DMS53 (cell line): ENCODE measurements at regions not wholly inside any gene's neighbourhood (a gene's known extent, or its start where the extent isn't known, plus 50 kb on each side); places are given as distances from the start of the nearest gene placed in this dataset.

Experiments
- DNase-seq: peaks from one replicate; lab custom pipeline; 2025; lab: John Stamatoyannopoulos, UW

DNA sequence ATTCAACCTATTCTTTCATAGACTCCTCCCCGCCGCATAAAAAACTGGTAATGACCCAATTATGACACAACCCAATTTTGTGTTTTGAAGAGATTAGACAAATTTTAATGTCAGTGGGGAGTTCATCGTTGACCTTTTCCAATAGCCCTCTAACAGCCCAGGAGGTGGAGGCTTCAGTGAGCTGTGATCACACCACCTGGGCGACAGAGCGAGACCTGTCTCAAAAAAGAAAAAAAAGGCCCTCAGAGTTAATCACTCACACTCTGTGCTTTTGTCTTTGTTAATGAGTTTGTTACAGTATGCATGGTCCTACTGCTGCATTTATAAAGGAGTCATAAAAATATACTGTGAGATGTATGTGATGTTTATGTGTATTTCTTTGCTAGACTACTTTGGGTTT, 510.6 kb downstream of the CPS1 start:
- no peak for DNase-seq

DNA sequence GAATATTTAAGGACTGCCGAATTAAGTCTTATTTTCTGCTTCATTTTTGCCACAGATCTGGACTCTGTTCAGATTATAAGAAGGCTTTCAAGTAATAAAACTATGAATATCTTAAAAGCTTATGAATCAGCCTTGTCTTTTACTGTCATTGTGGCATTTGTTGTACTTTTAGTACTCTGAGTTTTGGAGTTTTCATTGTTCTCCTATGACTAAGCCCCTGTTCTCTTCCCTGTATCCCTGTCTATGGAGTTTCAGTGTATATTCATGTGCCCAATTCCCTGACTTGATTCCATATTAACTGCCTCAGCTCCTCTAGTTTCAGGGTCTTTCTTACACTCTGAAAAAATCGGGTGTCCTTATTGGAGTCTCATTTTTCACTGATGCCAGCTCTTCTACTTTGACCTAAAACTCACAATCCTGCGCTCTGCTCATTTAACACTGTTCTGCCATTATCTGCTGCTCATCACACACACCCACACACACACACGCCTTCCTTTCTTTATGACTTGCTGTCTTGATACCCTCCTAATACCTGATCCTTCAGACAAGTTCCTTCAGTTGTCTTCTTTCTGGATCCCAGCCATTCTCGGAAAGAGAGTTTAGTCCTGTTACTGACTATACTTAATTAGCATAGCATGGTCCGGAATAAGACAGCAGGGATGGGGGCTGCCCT, 511.8 kb downstream of the CPS1 start:
- DNase-seq, result no peak

DNA sequence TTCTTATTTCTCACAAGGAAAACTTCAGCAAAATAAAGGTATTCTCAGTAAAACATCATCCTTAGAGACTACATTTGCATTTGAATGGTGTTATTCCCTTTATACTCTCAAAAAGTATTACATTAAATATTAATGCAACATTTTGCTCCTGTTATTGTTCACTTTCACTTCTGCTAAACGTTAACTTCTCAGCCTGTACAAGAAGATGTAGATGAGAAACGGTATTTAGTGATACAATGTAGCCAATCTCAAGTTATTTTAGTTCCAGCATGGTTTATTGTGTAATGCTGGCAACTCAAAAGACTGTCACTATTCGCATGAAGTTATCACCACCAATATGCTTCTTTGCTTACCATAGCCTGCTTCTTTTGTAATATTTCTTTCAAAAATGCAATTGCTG, 514.1 kb downstream of the CPS1 start:
- DNase-seq, result no peak

DNA sequence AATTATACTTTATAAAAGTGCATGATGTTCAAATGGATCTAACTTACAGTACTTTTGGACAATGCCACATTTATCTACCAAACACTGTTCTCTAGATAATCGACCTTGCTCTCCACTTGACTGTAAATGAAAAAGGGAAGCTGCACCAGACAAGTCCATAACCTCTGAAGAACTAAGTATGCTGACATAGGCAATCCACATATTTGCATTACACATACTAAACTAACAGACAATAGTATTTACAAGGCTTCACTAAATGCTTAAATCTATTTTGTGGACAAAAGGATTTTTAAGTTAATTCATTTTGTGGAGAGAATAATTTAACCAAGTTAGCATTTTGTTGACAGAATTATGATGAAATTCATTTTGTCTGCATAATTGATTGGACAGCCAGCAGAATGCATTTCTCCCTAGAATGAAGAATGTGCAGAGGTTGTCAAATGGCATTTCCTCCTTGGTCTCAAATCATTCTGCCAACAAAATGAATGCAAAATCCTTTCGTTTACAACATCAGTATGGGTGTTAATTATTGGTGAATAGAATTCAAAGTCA, 520.9 kb downstream of the CPS1 start:
- peak; percentile 44 for DNase-seq

DNA sequence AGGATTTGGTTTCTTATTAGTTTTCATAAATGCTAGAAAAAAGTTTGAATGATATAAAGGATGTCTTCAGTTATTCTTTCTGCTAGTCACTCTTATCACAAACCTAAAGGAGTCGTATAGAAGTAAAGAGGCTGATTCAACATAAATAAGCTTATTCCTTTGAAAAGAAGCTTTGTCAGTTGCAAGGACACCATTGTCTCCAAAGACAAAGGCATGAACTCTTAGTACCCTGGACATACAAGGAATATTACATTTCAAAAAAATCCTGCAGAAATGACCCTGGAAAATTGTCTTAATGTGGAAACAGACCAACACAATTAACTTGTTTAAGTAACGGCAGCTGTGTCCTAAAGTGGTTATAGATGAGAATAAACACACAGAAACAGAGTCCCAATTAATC, 528.0 kb downstream of the CPS1 start:
- DNase-seq, result no peak

DNA sequence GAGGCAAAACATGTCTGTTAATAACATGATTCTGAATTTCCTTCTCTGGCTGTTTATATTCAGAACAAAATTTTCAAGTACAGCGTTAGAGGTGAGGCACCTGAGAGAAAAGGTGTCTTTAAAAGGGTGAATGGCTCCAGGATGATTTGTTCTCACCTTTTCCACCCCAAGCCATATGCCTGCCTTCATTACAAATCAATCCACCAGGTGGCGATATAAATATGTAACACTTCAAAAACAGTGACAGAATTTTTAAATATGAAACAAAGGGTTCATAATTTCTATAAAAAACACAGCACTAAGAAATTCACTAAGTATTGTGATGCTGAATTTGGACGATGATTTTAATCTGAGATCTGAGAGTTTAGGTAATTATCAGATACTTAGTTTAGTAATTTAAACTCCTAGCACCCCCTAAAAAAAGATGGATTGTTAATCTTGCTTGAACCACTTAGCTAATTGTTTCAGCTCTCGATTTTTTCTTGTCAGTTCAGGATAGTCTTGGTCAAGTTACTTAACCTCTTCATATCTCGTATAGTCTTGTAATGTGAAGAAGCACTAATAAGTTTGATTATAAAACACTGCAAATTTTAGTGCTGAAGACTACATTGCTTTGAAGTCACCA, 528.8 kb downstream of the CPS1 start:
- peak; percentile 78 for DNase-seq

DNA sequence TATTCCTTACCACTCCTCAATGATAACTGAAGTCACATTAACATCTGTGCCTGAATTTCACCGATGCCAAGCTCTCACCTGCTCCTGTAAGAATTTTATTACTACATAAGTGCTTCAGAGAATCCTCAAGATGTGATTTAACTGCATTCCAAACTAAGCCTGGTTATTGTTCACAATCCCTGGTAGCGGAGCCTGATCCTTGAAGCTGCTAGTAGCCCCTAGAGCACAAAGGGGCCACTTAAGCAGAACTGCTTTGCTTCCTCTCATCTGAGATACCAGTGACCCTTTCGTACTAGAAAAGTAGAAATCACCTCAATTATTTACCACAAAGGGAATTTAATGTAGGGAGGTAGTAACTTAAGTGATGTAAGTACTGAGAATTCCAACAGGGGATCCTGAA, 529.6 kb downstream of the CPS1 start:
- DNase-seq, result no peak

DNA sequence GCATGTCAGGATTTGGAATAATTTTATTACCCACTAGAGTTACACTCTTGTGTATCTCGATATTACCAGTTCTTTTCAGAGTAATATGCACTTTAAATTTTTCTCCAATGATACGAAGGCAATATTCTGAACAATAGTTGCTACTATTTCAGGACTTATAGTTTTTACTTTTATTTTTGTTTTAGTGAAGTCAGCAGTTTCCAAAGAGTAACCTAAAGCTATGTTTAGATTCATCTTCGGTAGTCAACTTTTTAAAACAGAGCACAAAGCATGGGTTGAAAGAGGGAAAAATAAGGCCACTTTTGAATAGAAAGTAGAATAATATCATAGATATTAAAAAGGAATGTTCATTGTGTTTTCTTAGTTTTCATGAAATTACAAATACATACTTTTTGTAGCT, 532.7 kb downstream of the CPS1 start:
- no peak for DNase-seq

DNA sequence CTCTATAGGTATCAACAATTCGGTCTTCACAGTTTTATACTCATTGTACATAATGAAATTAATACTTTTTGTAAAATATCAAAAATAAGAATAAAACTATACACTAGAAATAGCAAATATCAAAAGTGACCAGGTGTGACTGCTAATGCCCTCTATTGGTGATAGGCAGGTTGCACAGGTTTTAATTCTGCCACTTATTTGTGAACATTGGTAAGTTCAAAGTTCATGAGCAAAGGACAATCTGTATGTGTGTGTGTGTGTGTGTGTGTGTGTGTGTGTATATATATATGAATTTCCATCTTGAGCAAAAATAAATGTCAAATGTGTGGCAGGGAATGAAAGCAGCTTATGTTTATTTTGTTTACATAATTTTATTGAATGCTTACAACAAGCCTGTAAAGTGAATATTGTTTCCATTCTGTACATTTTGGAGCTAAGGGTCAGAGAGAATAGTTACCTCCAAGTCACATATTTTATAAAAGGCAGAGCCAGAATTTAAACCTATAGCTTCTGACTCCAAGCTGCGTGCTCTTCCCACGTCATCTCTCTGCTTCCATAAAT, 537.4 kb downstream of the CPS1 start:
- peak; percentile 62 for DNase-seq

DNA sequence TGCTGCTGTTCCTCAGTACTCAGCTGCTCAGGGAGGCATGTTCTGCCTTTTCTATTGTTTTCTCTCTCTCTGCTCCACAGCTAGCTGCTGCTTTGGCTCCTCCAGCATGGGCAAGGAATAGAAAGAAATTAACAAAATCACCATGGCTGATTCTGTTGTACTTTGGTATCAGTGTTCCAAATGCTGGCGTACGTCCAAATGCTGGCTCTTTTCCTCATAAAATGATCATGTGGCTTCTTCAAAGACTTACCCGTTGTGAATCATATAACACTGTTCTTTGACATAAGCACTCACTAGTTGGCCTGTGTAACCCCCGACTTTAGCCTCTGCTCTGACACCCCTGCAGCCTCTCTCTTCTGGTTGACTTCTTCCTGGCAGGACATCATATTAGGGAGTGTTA, 547.6 kb downstream of the CPS1 start:
- DNase-seq, result peak; percentile 8

DNA sequence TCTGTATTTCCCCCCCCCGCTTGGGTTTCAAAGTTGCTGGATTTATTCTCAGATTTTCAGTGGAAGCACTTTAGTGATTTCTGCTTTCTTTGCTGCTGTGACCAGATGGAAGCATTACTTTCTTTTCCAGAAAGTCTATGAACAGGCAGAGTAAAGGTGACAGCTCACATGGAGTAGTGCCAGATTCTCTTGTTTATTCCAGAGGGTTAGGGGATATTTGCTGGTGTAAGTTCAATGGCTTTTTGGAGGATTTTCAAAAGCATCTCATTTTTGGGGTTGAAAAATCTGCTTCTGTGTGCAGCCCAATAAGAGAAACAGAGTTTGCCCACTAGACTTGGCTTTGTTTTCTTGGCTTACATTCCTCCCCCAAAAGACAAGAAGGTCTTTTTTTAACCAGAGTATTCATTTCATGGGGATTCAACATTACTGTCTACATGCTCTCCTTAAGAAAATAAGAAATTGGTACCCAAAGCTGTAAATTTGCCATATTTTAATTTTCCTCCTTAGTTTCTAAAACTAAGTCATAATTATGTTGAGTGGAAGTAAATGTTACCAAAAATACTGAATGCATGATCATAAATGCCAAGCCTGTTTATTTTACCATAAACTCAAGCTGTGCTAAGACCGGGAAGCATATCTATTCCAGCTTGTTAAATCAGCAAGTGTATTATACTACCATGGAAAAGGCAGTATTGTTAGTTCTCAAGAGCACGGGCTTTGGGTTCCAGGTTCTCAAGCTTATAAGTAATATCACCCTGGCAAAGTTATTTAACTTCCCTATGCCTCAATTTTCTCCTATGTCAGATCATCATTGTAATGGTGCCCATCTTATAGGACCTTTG, 557.2 kb downstream of the CPS1 start:
- DNase-seq, result no peak

DNA sequence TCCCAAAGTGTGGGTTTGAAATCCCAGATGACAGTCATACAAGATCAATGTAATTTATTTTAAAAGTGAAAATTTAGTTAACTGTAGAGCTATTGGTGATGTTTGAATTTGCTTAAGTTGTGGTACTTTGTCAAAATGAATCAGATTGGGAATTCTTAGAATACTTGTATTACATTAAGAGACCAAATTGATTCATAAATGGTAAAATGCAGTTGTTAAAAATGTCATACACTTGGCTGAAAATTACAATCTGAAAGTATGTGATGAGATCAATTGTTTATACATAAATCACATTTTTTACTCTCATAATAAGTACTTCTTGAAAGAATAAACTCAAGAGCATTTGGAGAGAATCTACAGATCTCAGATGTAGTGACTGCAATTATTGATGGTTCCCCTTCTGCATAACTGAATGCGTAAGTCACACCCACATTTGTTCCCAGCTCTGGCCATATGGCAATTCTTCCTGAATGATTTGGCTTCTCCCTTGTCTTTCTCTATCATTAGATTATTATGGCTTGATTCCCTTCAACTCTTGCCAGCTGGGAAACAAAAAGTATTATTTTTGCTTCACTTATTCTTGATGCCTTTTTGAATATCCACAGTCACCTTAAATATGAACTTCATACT, 558.5 kb downstream of the CPS1 start:
- DNase-seq, result no peak

DNA sequence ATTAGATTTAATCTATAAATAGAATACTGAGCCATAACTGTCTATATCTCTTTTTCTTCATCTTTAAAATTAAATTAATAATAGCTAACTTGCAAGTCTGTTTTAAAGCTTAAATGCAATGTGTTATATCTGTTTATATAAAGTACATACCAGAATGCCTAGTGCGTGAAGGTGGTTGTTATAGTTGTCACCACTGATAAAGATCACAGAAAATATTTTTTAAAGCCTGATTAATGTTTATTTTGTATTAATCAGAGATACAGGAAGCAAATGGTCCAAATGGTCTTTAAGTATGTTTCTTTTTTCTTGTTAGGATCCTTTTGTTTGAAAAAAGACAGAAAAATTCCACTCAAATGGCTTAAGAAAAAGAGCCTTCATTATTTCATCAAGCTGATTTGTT, 560.6 kb downstream of the CPS1 start:
- DNase-seq, result no peak

DNA sequence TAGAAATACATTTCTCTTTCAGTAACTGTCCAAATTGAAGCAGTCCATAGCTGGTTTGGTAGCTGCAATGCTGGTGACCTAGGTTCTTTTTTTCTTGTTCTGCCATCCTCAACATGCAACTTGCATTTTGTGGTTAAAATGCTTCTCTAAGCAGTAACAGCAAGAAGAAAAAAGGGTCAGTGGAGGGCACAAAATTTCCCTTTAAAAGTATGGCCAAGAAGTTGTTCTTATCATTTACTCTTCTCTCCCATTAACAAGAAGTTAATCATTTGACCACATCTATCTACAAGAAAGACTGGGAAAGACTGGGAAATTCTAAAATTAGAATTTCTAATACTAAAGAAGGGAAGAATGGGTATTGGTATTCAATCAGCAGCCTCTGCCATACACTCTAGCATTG, 569.9 kb downstream of the CPS1 start:
- DNase-seq, result no peak

DNA sequence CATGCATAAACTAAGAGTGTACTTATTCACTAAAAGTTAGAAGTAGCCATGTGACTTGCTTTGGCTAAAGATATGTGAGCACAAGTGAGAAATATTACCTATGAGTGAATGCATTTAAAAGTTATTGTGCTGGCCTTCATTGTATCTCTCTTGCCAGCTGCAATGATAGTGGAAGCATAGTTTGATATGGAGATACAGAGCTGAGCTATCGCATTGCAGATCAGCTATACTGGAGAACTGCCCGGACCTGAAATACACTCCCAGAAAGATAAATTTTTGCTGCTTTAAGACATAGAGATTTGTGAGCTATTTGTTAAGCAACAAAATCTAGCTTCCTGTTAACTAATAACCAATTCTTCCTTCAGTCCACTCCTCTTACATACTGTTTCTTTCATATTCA, 571.1 kb downstream of the CPS1 start:
- DNase-seq, result no peak

DNA sequence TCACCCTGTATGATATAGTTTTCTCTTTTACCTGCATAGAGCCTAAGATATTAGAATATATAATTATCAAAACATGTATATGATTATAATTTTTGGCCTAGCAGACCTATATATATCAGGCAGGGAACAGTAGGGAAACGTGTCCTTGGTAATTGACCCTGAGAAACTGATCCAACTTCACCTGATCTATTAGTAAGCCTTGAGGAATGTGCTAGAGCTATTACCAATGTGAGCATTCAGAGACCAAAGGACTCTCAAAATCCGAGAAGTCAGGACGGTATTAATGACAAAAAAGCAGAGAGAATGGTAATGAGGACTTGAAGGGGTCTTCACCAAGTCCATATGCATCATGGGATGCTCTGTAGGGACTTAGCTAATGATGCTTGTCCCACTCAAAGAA, 571.9 kb downstream of the CPS1 start:
- DNase-seq, result no peak

DNA sequence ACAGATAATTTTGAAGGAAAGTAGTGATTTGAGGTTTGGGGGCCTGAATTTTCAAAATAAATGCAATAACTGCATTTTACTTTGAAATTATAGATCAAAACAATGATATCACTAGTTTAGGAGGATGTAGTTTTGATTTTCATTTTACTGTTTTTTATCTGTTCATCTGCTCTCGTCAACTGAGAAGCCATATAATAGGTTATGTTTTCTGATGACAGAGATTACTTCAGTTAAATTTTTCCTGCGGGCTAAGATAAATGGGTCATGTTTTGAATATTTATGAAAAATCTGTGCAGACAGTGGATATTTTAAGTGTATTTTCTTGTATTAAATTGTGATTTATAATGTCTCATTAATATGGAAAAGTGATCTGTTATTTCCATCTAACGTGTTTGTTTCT, 573.4 kb downstream of the CPS1 start:
- DNase-seq, result no peak

DNA sequence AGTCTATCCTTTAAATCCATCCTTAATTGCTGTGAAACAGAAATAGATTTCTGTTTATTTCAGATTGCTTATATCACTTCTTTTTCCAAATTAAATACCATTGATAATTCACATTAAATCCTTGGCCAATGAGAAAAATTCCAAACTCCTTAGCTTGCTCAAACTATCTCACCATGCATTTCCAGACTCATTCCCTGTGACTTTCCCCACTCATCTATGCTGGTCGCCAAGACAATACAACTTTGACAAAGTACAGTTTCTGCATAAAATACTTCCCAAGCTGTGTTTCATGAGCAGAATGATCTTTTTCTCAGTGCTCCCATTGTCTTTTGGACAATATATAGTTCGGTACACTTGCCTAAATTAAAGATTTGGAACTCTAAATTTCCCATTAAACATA, 575.6 kb downstream of the CPS1 start:
- DNase-seq, result no peak

DNA sequence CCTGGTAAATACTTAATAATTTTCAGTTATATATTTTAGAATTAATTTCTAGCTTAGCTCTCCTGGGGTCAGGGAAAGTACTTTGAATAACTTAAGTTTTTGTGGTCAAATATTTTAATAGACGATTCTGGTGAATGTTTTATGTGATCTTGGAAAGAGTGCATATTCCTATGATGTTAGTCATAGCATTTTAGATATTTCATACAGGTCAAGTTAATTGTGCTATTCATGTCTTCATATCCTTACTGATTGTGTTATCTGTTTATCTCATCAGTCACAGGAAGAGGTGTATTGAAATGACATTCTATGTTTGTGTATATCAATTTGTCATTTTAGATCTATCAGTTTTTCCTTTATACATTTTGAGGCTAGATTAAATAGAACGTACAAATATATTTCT, 576.2 kb downstream of the CPS1 start:
- DNase-seq, result no peak

DNA sequence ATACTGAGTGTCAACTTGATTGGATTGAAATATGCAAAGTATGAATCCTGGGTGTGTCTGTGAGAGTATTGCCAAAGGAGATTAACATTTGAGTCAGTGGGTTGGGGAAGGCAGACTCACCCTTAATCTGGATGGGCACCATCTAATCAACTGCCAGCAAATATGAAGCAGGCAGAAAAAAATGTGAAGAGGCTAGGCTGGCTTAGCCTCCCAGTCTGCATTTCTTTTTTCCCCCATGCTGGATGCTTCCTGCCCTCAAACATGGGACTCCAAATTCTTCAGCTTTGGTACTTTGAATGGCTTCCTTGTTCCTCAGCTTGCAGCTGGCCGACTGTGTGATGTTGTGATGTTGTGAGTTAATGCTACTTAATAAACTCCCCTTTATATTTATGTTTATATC, 577.4 kb downstream of the CPS1 start:
- DNase-seq, result no peak

DNA sequence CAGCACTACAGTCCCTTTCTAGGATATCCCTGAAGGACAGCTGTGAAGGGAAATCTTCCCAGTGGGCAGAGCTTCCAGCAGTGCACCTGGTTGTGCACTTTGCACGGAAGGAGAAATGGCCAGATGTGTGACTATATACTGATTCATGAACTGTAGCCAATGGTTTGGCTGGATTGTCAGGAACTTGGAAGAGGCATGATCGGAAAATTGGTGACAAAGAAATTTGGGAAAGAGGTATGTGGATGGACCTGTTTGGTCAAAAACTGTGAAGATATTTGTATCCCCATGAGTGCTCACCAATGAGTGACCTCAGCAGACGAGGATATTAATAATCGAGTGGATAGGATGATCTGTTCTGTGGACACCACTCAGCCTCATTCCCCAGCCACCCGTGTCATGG, 582.2 kb downstream of the CPS1 start:
- no peak for DNase-seq

DNA sequence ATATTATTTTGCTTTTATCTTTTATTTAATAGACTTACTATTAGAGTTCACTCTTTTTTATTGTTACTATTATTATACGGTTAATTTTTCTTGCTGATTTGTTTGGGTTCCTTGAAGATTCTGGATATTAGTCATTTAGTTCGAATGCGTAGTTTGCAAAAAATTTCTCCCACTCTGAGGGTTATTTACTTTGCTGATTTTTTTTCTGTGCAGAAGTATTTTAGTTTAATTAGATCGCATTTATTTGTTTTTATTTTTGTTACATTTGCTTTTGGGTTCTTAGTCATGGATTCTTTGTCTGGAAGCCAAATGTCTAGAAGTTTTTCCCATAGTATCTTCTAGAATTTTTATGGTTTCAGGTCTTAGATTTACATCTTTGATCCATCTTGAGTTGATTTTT, 585.2 kb downstream of the CPS1 start:
- DNase-seq, result no peak
